ENCODE measurements at regions not wholly inside any gene's neighbourhood (a gene's known extent, or its start where the extent isn't known, plus 50 kb on each side); places are given as distances from the start of the nearest gene placed in this dataset.
A peak's percentile ranks its signal among the peaks of the same experiment; 100 is the strongest.

DNA sequence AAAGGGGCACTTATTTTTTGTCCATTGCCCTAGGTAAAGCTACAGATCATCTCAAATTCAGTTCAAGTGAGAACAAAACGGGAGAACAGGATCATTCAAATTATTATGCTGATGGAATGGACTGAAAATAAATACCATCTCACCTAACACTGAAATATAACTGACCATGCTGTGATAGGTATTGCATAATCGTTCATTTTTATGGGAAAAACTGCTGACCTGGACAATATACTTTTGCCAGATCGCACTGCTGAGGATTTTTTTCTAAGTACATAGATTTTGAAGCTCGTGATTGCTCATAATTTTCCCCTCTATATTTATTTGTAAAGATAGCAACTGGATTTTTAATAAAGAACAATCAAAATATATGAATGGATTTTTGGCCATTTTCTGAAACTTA lies 636.6 kb upstream of the NEGR1 start:
- H2AFZ ChIP-seq (ENCODE audit: low read length): no peak overlapping the region
- no peak for DNase-seq (ENCODE audit: low spot score)

DNA sequence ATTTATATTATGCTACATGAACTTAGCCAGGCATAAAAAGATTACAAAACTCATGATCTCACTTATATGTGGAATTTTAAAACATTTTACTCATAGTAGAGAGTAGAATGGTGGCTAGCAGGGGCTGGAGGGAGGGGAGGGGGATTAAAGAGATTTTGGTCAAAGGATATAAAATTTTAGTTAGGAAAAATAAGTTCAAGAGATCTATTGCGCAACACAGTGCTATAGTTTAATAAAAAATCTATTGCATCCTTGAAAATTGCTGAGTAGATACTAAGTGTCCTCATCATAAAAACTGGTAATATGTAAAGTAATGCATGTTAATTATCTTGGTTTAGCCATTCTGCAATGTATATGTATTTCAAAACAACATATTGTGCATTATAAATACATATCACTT lies 635.6 kb upstream of the NEGR1 start:
- no peak overlapping the region for H3K4ac ChIP-seq (ENCODE audit: low read length)
- H4K91ac ChIP-seq (ENCODE audit: low read depth, low read length, poor library complexity): no peak overlapping the region
- DNase-seq (ENCODE audit: low spot score): no peak
- no peak overlapping the region for H3K4me3 ChIP-seq (ENCODE audit: low read length in 2 of 2)
- no peak overlapping the region for H3K27ac ChIP-seq (replicated peaks; ENCODE audit: low read length)
- H2BK12ac ChIP-seq (ENCODE audit: low read length): no peak overlapping the region
- no peak overlapping the region for H2AK5ac ChIP-seq (ENCODE audit: low read depth, low read length)
- H3K36me3 ChIP-seq (replicated peaks in 1 of 2; ENCODE audit: control insufficient read depth in 2 of 2, insufficient read depth in 2 of 2, low read length in 2 of 2): no peaks in the 10 kb centered on the region
- H3K9ac ChIP-seq (ENCODE audit: low read depth, low read length, poor library complexity): no peak overlapping the region
- no peak overlapping the region for H2BK15ac ChIP-seq (ENCODE audit: low read length)
- WGBS, 2 donors (ENCODE audit: extremely low coverage in 2 of 2, insufficient read length in 2 of 2, insufficient replicate concordance in 1 of 2): no CpG with 5 or more reads among the region's 1 CpG
- H3K18ac ChIP-seq (ENCODE audit: low read length): no peak overlapping the region
- peaks cover 0 to 2% of the 10 kb centered on the region in 2 donors for H3K4me1 ChIP-seq (ENCODE audit: control insufficient read depth in 2 of 2, insufficient read depth in 1 of 2, low read depth in 1 of 2, low read length in 2 of 2)
- H4K8ac ChIP-seq (ENCODE audit: low read depth, low read length): no peak overlapping the region
- no peak overlapping the region for H3K14ac ChIP-seq (ENCODE audit: low read length)
- H3K4me2 ChIP-seq (ENCODE audit: insufficient read depth, low read length, poor library complexity, severe bottlenecking): no peak overlapping the region
- H2AFZ ChIP-seq (ENCODE audit: low read length): no peak overlapping the region
- H2BK120ac ChIP-seq (ENCODE audit: low read depth, low read length): no peak overlapping the region
- no peaks in the 10 kb centered on the region for H3K9me3 ChIP-seq (replicated peaks in 1 of 2; ENCODE audit: control insufficient read depth in 2 of 2, insufficient read depth in 1 of 2, low read depth in 1 of 2, low read length in 2 of 2)
- H3K23ac ChIP-seq (ENCODE audit: low read depth, low read length, poor library complexity): no peak overlapping the region
- H3K27me3 ChIP-seq (ENCODE audit: control insufficient read depth in 3 of 3, insufficient read depth in 3 of 3, low read depth in 1 of 3, low read length in 3 of 3): no peaks in the 10 kb centered on the region
- no peaks in the 10 kb centered on the region for H3K79me1 ChIP-seq (ENCODE audit: low read depth, low read length)
- no peak overlapping the region for H2BK5ac ChIP-seq (ENCODE audit: low read length)

More for the DNA sequence above, 636.6 kb upstream of the NEGR1 start:
- H3K79me1 ChIP-seq (ENCODE audit: low read depth, low read length): no peaks in the 10 kb centered on the region
- H3K4me1 ChIP-seq (ENCODE audit: control insufficient read depth in 2 of 2, insufficient read depth in 1 of 2, low read depth in 1 of 2, low read length in 2 of 2): peaks cover 0 to 2% of the 10 kb centered on the region in 2 donors
- no peak overlapping the region for H2BK12ac ChIP-seq (ENCODE audit: low read length)
- H3K27me3 ChIP-seq (ENCODE audit: control insufficient read depth in 3 of 3, insufficient read depth in 3 of 3, low read depth in 1 of 3, low read length in 3 of 3): no peaks in the 10 kb centered on the region
- WGBS, 2 donors (ENCODE audit: extremely low coverage in 2 of 2, insufficient read length in 2 of 2, insufficient replicate concordance in 1 of 2): no CpG with 5 or more reads among the region's 4 CpGs
- H3K9ac ChIP-seq (ENCODE audit: low read depth, low read length, poor library complexity): no peak overlapping the region
- H3K18ac ChIP-seq (ENCODE audit: low read length): no peak overlapping the region
- no peaks in the 10 kb centered on the region for H3K36me3 ChIP-seq (replicated peaks in 1 of 2; ENCODE audit: control insufficient read depth in 2 of 2, insufficient read depth in 2 of 2, low read length in 2 of 2)
- H2BK120ac ChIP-seq (ENCODE audit: low read depth, low read length): no peak overlapping the region
- H3K14ac ChIP-seq (ENCODE audit: low read length): no peak overlapping the region
- H2BK15ac ChIP-seq (ENCODE audit: low read length): no peak overlapping the region
- H3K27ac ChIP-seq (replicated peaks; ENCODE audit: low read length): no peak overlapping the region
- H3K4me3 ChIP-seq (ENCODE audit: low read length in 2 of 2): no peak overlapping the region
- no peak overlapping the region for H4K8ac ChIP-seq (ENCODE audit: low read depth, low read length)
- no peak overlapping the region for H3K23ac ChIP-seq (ENCODE audit: low read depth, low read length, poor library complexity)
- no peaks in the 10 kb centered on the region for H3K9me3 ChIP-seq (replicated peaks in 1 of 2; ENCODE audit: control insufficient read depth in 2 of 2, insufficient read depth in 1 of 2, low read depth in 1 of 2, low read length in 2 of 2)
- no peak overlapping the region for H2AK5ac ChIP-seq (ENCODE audit: low read depth, low read length)
- H4K91ac ChIP-seq (ENCODE audit: low read depth, low read length, poor library complexity): no peak overlapping the region
- no peak overlapping the region for H3K4ac ChIP-seq (ENCODE audit: low read length)
- no peak overlapping the region for H3K4me2 ChIP-seq (ENCODE audit: insufficient read depth, low read length, poor library complexity, severe bottlenecking)
- no peak overlapping the region for H2BK5ac ChIP-seq (ENCODE audit: low read length)

DNA sequence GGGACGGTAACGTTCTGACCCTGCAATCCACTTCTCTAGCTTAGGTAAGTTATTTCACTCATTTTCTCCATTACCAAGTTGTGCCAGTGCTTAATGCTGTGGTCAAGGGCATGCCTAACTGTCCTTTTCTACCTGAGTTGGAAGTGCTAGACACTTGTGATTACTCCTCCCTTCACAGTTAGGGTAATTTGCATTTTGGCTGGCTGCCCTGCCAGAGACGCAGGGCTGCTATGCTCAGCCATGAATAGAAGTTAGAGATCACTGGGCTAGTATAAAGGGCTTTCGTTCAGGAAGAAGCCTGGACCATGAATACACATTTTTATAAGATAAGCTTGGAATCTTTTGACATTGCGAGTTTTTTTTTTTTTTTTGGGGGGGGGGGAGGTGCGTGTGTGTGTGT lies 633.2 kb upstream of the NEGR1 start:
- Histone ChIP-seq H2BK15ac (ENCODE audit: low read length) (no peak overlapping the region), H2BK120ac (ENCODE audit: low read depth, low read length) (no peak overlapping the region), H2AFZ (ENCODE audit: low read length) (peak overlapping the region; percentile 24), H3K14ac (ENCODE audit: low read length) (no peak overlapping the region), H3K27me3 (ENCODE audit: control insufficient read depth in 3 of 3, insufficient read depth in 3 of 3, low read depth in 1 of 3, low read length in 3 of 3) (no peaks in the 10 kb centered on the region), H3K18ac (ENCODE audit: low read length) (no peak overlapping the region), H4K91ac (ENCODE audit: low read depth, low read length, poor library complexity) (no peak overlapping the region), H3K9me3 (replicated peaks in 1 of 2; ENCODE audit: control insufficient read depth in 2 of 2, insufficient read depth in 1 of 2, low read depth in 1 of 2, low read length in 2 of 2) (no peaks in the 10 kb centered on the region), H3K23ac (ENCODE audit: low read depth, low read length, poor library complexity) (no peak overlapping the region), H3K4me3 (ENCODE audit: low read length in 2 of 2) (no peak overlapping the region), H3K36me3 (replicated peaks in 1 of 2; ENCODE audit: control insufficient read depth in 2 of 2, insufficient read depth in 2 of 2, low read length in 2 of 2) (no peaks in the 10 kb centered on the region), H3K79me1 (ENCODE audit: low read depth, low read length) (no peaks in the 10 kb centered on the region), H3K4ac (ENCODE audit: low read length) (no peak overlapping the region), H3K4me2 (ENCODE audit: insufficient read depth, low read length, poor library complexity, severe bottlenecking) (no peak overlapping the region), H3K9ac (ENCODE audit: low read depth, low read length, poor library complexity) (no peak overlapping the region), H4K8ac (ENCODE audit: low read depth, low read length) (no peak overlapping the region), H2BK12ac (ENCODE audit: low read length) (no peak overlapping the region), H2AK5ac (ENCODE audit: low read depth, low read length) (no peak overlapping the region), H3K27ac (replicated peaks; ENCODE audit: low read length) (no peak overlapping the region), H3K4me1 (ENCODE audit: control insufficient read depth in 2 of 2, insufficient read depth in 1 of 2, low read depth in 1 of 2, low read length in 2 of 2) (peaks cover 0 to 4% of the 10 kb centered on the region in 2 donors), H2BK5ac (ENCODE audit: low read length) (no peak overlapping the region)
- DNase-seq (ENCODE audit: low spot score): no peak
- WGBS, 2 donors (ENCODE audit: extremely low coverage in 2 of 2, insufficient read length in 2 of 2, insufficient replicate concordance in 1 of 2): no CpG with 5 or more reads among the region's 6 CpGs

- Histone ChIP-seq H2BK5ac (ENCODE audit: low read length) (no peak overlapping the region), H3K23ac (ENCODE audit: low read depth, low read length, poor library complexity) (no peak overlapping the region), H2BK12ac (ENCODE audit: low read length) (no peak overlapping the region), H3K36me3 (replicated peaks in 1 of 2; ENCODE audit: control insufficient read depth in 2 of 2, insufficient read depth in 2 of 2, low read length in 2 of 2) (no peaks in the 10 kb centered on the region), H4K91ac (ENCODE audit: low read depth, low read length, poor library complexity) (no peak overlapping the region), H3K79me1 (ENCODE audit: low read depth, low read length) (no peaks in the 10 kb centered on the region), H3K9ac (ENCODE audit: low read depth, low read length, poor library complexity) (no peak overlapping the region), H3K18ac (ENCODE audit: low read length) (no peak overlapping the region), H2BK15ac (ENCODE audit: low read length) (no peak overlapping the region), H3K27me3 (ENCODE audit: control insufficient read depth in 3 of 3, insufficient read depth in 3 of 3, low read depth in 1 of 3, low read length in 3 of 3) (no peaks in the 10 kb centered on the region), H3K4ac (ENCODE audit: low read length) (no peak overlapping the region), H2BK120ac (ENCODE audit: low read depth, low read length) (no peak overlapping the region), H3K4me1 (ENCODE audit: control insufficient read depth in 2 of 2, insufficient read depth in 1 of 2, low read depth in 1 of 2, low read length in 2 of 2) (peaks cover 0 to 4% of the 10 kb centered on the region in 2 donors), H3K14ac (ENCODE audit: low read length) (no peak overlapping the region), H3K9me3 (replicated peaks in 1 of 2; ENCODE audit: control insufficient read depth in 2 of 2, insufficient read depth in 1 of 2, low read depth in 1 of 2, low read length in 2 of 2) (no peaks in the 10 kb centered on the region), H2AFZ (ENCODE audit: low read length) (no peak overlapping the region), H2AK5ac (ENCODE audit: low read depth, low read length) (no peak overlapping the region), H3K27ac (replicated peaks; ENCODE audit: low read length) (no peak overlapping the region), H3K4me3 (ENCODE audit: low read length in 2 of 2) (no peak overlapping the region), H3K4me2 (ENCODE audit: insufficient read depth, low read length, poor library complexity, severe bottlenecking) (no peak overlapping the region), H4K8ac (ENCODE audit: low read depth, low read length) (no peak overlapping the region)
- WGBS, 2 donors (ENCODE audit: extremely low coverage in 2 of 2, insufficient read length in 2 of 2, insufficient replicate concordance in 1 of 2): no CpG with 5 or more reads among the region's 3 CpGs
- DNase-seq (ENCODE audit: low spot score): no peak
Observed at GRCh38 chr1:72911656-72912055, 629.3 kb upstream of the NEGR1 start.
